ENCODE measurements at regions not wholly inside any gene's neighbourhood (a gene's known extent, or its start where the extent isn't known, plus 50 kb on each side); places are given as distances from the start of the nearest gene placed in this dataset.

- H3K9me3 ChIP-seq (ENCODE audit: low read length), result no peaks in the 10 kb centered on the region
- no peaks in the 10 kb centered on the region for H3K27me3 ChIP-seq (ENCODE audit: insufficient read depth, low read length)
- no peak overlapping the region for H3K27ac ChIP-seq (ENCODE audit: low read depth, low read length, poor library complexity, severe bottlenecking)
- 0 out of 2 replicates have a peak overlapping the region, but pooled peaks have one; percentile 16 for H2AFZ ChIP-seq (ENCODE audit: low read length)
- no peak overlapping the region for H3K4me3 ChIP-seq (ENCODE audit: low read depth, low read length, poor library complexity, severe bottlenecking)
- no peaks in the 10 kb centered on the region for H4K20me1 ChIP-seq (ENCODE audit: insufficient read depth, low read length)
- peaks cover 21% of the 10 kb centered on the region for H3K4me1 ChIP-seq (ENCODE audit: insufficient read depth, low read length, severe bottlenecking)
- no peaks in the 10 kb centered on the region for H3K9me2 ChIP-seq (ENCODE audit: low read depth, low read length)
- no peaks in the 10 kb centered on the region for H3F3A ChIP-seq (ENCODE audit: insufficient read depth, low read length)
- H3K4me2 ChIP-seq (ENCODE audit: low read length), result no peak overlapping the region
- H3K36me3 ChIP-seq (ENCODE audit: insufficient read depth, low read length), result no peaks in the 10 kb centered on the region
- H3K79me2 ChIP-seq (ENCODE audit: insufficient read depth, low read length), result no peaks in the 10 kb centered on the region
- TF ChIP-seq CTCF (IDR thresholded peaks at IDR 0.05; ENCODE audit: low read length) (no peak), EZH2 (IDR thresholded peaks at IDR 0.05; ENCODE audit: borderline replicate concordance, low read length) (no peak)
- no peak overlapping the region for H3K9ac ChIP-seq (ENCODE audit: low read length)
These were observed 873.6 kb upstream of the GJE1 start for GRCh38 chr6:141259091-141259490.

GRCh38 chr6:141258516-141258915 is 874.2 kb upstream of the GJE1 start:
- Histone ChIP-seq H3K36me3 (ENCODE audit: insufficient read depth, low read length) (no peaks in the 10 kb centered on the region), H3K27ac (ENCODE audit: low read depth, low read length, poor library complexity, severe bottlenecking) (no peak overlapping the region), H3K27me3 (ENCODE audit: insufficient read depth, low read length) (no peaks in the 10 kb centered on the region), H3K9ac (ENCODE audit: low read length) (no peak overlapping the region), H3K79me2 (ENCODE audit: insufficient read depth, low read length) (no peaks in the 10 kb centered on the region), H3K9me3 (ENCODE audit: low read length) (no peaks in the 10 kb centered on the region), H3K4me3 (ENCODE audit: low read depth, low read length, poor library complexity, severe bottlenecking) (no peak overlapping the region), H4K20me1 (ENCODE audit: insufficient read depth, low read length) (no peaks in the 10 kb centered on the region), H3K4me1 (ENCODE audit: insufficient read depth, low read length, severe bottlenecking) (peaks cover 21% of the 10 kb centered on the region), H3K9me2 (ENCODE audit: low read depth, low read length) (no peaks in the 10 kb centered on the region), H3K4me2 (ENCODE audit: low read length) (no peak overlapping the region), H2AFZ (ENCODE audit: low read length) (no peak overlapping the region), H3F3A (ENCODE audit: insufficient read depth, low read length) (no peaks in the 10 kb centered on the region)
- TF ChIP-seq EZH2 (IDR thresholded peaks at IDR 0.05; ENCODE audit: borderline replicate concordance, low read length) (no peak), CTCF (IDR thresholded peaks at IDR 0.05; ENCODE audit: low read length) (no peak)

GRCh38 chr6:141254336-141254735 is 878.4 kb upstream of the GJE1 start:
- Histone ChIP-seq H3K9ac (ENCODE audit: low read length) (no peak overlapping the region), H3F3A (ENCODE audit: insufficient read depth, low read length) (no peaks in the 10 kb centered on the region), H4K20me1 (ENCODE audit: insufficient read depth, low read length) (no peaks in the 10 kb centered on the region), H3K9me3 (ENCODE audit: low read length) (no peaks in the 10 kb centered on the region), H3K27me3 (ENCODE audit: insufficient read depth, low read length) (no peaks in the 10 kb centered on the region), H3K9me2 (ENCODE audit: low read depth, low read length) (no peaks in the 10 kb centered on the region), H3K4me2 (ENCODE audit: low read length) (no peak overlapping the region), H3K4me3 (ENCODE audit: low read depth, low read length, poor library complexity, severe bottlenecking) (no peak overlapping the region), H3K36me3 (ENCODE audit: insufficient read depth, low read length) (no peaks in the 10 kb centered on the region), H3K79me2 (ENCODE audit: insufficient read depth, low read length) (no peaks in the 10 kb centered on the region), H3K27ac (ENCODE audit: low read depth, low read length, poor library complexity, severe bottlenecking) (no peak overlapping the region), H2AFZ (ENCODE audit: low read length) (no peak overlapping the region), H3K4me1 (ENCODE audit: insufficient read depth, low read length, severe bottlenecking) (peaks cover 19% of the 10 kb centered on the region)
- TF ChIP-seq CTCF (IDR thresholded peaks at IDR 0.05; ENCODE audit: low read length), result no peak
- TF ChIP-seq EZH2 (IDR thresholded peaks at IDR 0.05; ENCODE audit: borderline replicate concordance, low read length), result no peak
